CD14-positive monocyte (primary cell): ENCODE measurements at regions not wholly inside any gene's neighbourhood (a gene's known extent, or its start where the extent isn't known, plus 50 kb on each side); places are given as distances from the start of the nearest gene placed in this dataset.

Experiments used
- DNase-seq, 3 donors: peaks; one replicate each; pipeline ENCODE4 v3.0.0-alpha.2; 2011 to 2022
- H2AFZ ChIP-seq: 2 replicates; pipeline ENCODE4 v1.6.0; 2012; ENCODE audit warnings: mild to moderate bottlenecking, low read depth, low read length, inconsistent platforms; ENCODE audit not compliant: insufficient read depth, poor library complexity, severe bottlenecking
- H3K27ac ChIP-seq, 2 donors: 1 replicate in 1 of 2; 2 replicates in 1 of 2; pipeline ENCODE4 v1.5.1; 2012 to 2013; ENCODE audit warnings: low read length in 2 of 2, control low read depth in 1 of 2, inconsistent platforms in 1 of 2, low read depth in 1 of 2, mild to moderate bottlenecking in 1 of 2
- H3K27me3 ChIP-seq, 2 donors: one replicate each; pipeline versions ENCODE4 v1.6.0 to v1.6.1; 2011 to 2013; ENCODE audit warnings: low read length in 2 of 2; ENCODE audit not compliant: control insufficient read depth in 2 of 2, insufficient read depth in 2 of 2
- H3K36me3 ChIP-seq, 2 donors: replicated peaks in 1 of 2; 1 replicate in 1 of 2; 2 replicates in 1 of 2; pipeline versions ENCODE4 v1.5.1 to v1.6.1; 2012 to 2013; ENCODE audit warnings: low read length in 2 of 2, control low read depth in 1 of 2, inconsistent platforms in 1 of 2, mild to moderate bottlenecking in 1 of 2; ENCODE audit not compliant: insufficient read depth in 2 of 2, control insufficient read depth in 1 of 2
- H3K4me1 ChIP-seq, 2 donors: 1 replicate in 1 of 2; 2 replicates in 1 of 2; pipeline versions ENCODE4 v1.5.1 to v1.6.1; 2012 to 2013; ENCODE audit warnings: low read length in 2 of 2, control low read depth in 1 of 2, inconsistent platforms in 1 of 2, mild to moderate bottlenecking in 1 of 2, moderate library complexity in 1 of 2; ENCODE audit not compliant: insufficient read depth in 2 of 2, control insufficient read depth in 1 of 2
- H3K4me2 ChIP-seq: replicated peaks from 2 replicates; pipeline ENCODE3; 2012; ENCODE audit warnings: low read length, moderate library complexity, mild to moderate bottlenecking; ENCODE audit not compliant: poor library complexity, severe bottlenecking; ENCODE audit errors: extremely low read depth
- H3K4me3 ChIP-seq, 3 experiments: fragments of 200-600 bp in 1 of 3; sonication (generic) in 1 of 3; replicated peaks in 1 of 3; 1 replicate in 2 of 3; 2 replicates in 1 of 3; pipeline ENCODE4 v1.5.1; 2011 to 2013; ENCODE audit warnings: low read length in 3 of 3, mild to moderate bottlenecking in 3 of 3, control low read depth in 2 of 3, low read depth in 2 of 3, inconsistent platforms in 1 of 3, moderate library complexity in 1 of 3
- H3K79me2 ChIP-seq: 2 replicates; pipeline ENCODE4 v1.6.0; 2012; ENCODE audit warnings: mild to moderate bottlenecking, control low read depth, inconsistent platforms, low read length, moderate library complexity; ENCODE audit not compliant: insufficient read depth
- H3K9ac ChIP-seq: 2 replicates; pipeline ENCODE4 v1.6.0; 2017; ENCODE audit warnings: low read length, mild to moderate bottlenecking; ENCODE audit not compliant: insufficient read depth, poor library complexity, severe bottlenecking
- H3K9me3 ChIP-seq, 2 donors: replicated peaks in 1 of 2; 1 replicate in 1 of 2; 2 replicates in 1 of 2; pipeline versions ENCODE4 v1.5.1 to v1.6.1; 2012 to 2013; ENCODE audit warnings: low read length in 2 of 2, control low read depth in 1 of 2; ENCODE audit not compliant: control insufficient read depth in 1 of 2, insufficient read depth in 1 of 2
- H4K20me1 ChIP-seq: 2 replicates; pipeline ENCODE4 v1.6.0; 2012; ENCODE audit warnings: mild to moderate bottlenecking, low read length, control low read depth, moderate library complexity; ENCODE audit not compliant: insufficient read depth
- H3K27ac Mint-ChIP-seq, 7 donors: one replicate each; pipeline ENCODE4 v1.8.0; 2020; ENCODE audit warnings: mild to moderate bottlenecking in 7 of 7, mixed read lengths in 7 of 7, moderate library complexity in 6 of 7, inconsistent platforms in 2 of 7
- H3K27me3 Mint-ChIP-seq, 3 donors: one replicate each; pipeline ENCODE4 v1.8.0; 2021 to 2022; ENCODE audit warnings: low read depth in 3 of 3, mild to moderate bottlenecking in 3 of 3, mixed read lengths in 3 of 3, moderate library complexity in 3 of 3, inconsistent platforms in 1 of 3
- H3K36me3 Mint-ChIP-seq, 2 donors: one replicate each; pipeline ENCODE4 v1.8.0; 2020; ENCODE audit warnings: mixed read lengths in 2 of 2, inconsistent platforms in 1 of 2, mild to moderate bottlenecking in 1 of 2
- H3K4me1 Mint-ChIP-seq: one replicate; pipeline ENCODE4 v1.8.0; 2020; ENCODE audit warnings: mild to moderate bottlenecking, mixed read lengths
- H3K4me3 Mint-ChIP-seq, 2 donors: one replicate each; pipeline ENCODE4 v1.8.0; 2020; ENCODE audit warnings: mild to moderate bottlenecking in 2 of 2, mixed read lengths in 2 of 2, moderate library complexity in 1 of 2
- H3K9me3 Mint-ChIP-seq, 7 donors: one replicate each; pipeline ENCODE4 v1.8.0; 2020 to 2022; ENCODE audit warnings: mixed read lengths in 7 of 7, mild to moderate bottlenecking in 6 of 7, moderate library complexity in 6 of 7, inconsistent platforms in 2 of 7
- CTCF ChIP-seq: fragments of 200-600 bp; IDR thresholded peaks from one replicate; pipeline ENCODE4 v1.8.0; 2022; ENCODE audit warnings: antibody characterized with exemption, mild to moderate bottlenecking
- WGBS: methylation state at CpG from one replicate; pipeline ENCODE4 v1.1.5; 2013; ENCODE audit warnings: missing lambda C conversion rate; ENCODE audit not compliant: insufficient coverage; 5-methylcytosine and 5-hydroxymethylcytosine counted together
- intact Hi-C, 2 donors: fragments of 100-400 bp; cut with micrococcal nuclease; formaldehyde crosslinking; loops; one replicate each; pipeline versions ENCODE4 v1.15.0 to v1.15.1; 2023

GRCh38 chr11:69970785-69971535 is 107.2 kb upstream of the ANO1 start:
- Histone ChIP-seq H3K9me3 (no peaks in the 10 kb centered on the region), H3K27ac (no peak overlapping the region), H3K4me2 (no peak overlapping the region), H4K20me1 (no peaks in the 10 kb centered on the region), H3K4me1 (no peaks in the 10 kb centered on the region), H3K4me3 (no peak overlapping the region), H3K27me3 (no peaks in the 10 kb centered on the region), H3K9ac (no peak overlapping the region), H2AFZ (no peak overlapping the region), H3K79me2 (no peaks in the 10 kb centered on the region), H3K36me3 (no peaks in the 10 kb centered on the region)
- 85% methylated on average over 6 of the region's 6 CpGs for WGBS
- H3K4me3 Mint-ChIP-seq = no peak overlapping the region
- no peaks in the 10 kb centered on the region for H3K4me1 Mint-ChIP-seq
- TF ChIP-seq CTCF = no peak
- H3K36me3 Mint-ChIP-seq = no peaks in the 10 kb centered on the region
- intact Hi-C loops = no loop called here
- no peak overlapping the region for H3K27ac Mint-ChIP-seq
- H3K27me3 Mint-ChIP-seq = peaks cover 12 to 18% (median 14%) of the 10 kb centered on the region in 3 donors
- DNase-seq = no peak
- no peaks in the 10 kb centered on the region for H3K9me3 Mint-ChIP-seq

GRCh38 chr11:69971741-69972140 is 106.4 kb upstream of the ANO1 start:
- intact Hi-C loops = no loop called here
- no peak for TF ChIP-seq CTCF
- Mint-ChIP-seq H3K27me3 (peaks cover 12 to 18% (median 14%) of the 10 kb centered on the region in 3 donors), H3K4me3 (no peak overlapping the region), H3K27ac (peak overlapping the region in 1 of 7 donors; percentile 3), H3K4me1 (no peaks in the 10 kb centered on the region), H3K9me3 (no peaks in the 10 kb centered on the region), H3K36me3 (no peaks in the 10 kb centered on the region)
- Histone ChIP-seq H4K20me1 (no peaks in the 10 kb centered on the region), H3K9ac (no peak overlapping the region), H3K9me3 (no peaks in the 10 kb centered on the region), H2AFZ (no peak overlapping the region), H3K27me3 (no peaks in the 10 kb centered on the region), H3K4me1 (no peaks in the 10 kb centered on the region), H3K4me2 (no peak overlapping the region), H3K79me2 (no peaks in the 10 kb centered on the region), H3K4me3 (no peak overlapping the region), H3K36me3 (no peaks in the 10 kb centered on the region), H3K27ac (no peak overlapping the region)
- no peak for DNase-seq
- WGBS = 96% methylated on average over 5 of the region's 11 CpGs
